Peyer's patch (tissue), 4 donors: ENCODE measurements at regions not wholly inside any gene's neighbourhood (a gene's known extent, or its start where the extent isn't known, plus 50 kb on each side); places are given as distances from the start of the nearest gene placed in this dataset.

Source experiments
- DNase-seq, 3 donors: peaks; one replicate each; pipeline ENCODE4 v3.0.0-alpha.2; 2017 to 2019
- H3K27ac ChIP-seq, 4 donors: fragments of 200-600 bp; sonication (generic); one replicate each; pipeline ENCODE4 v1.5.1; 2016 to 2019
- H3K27me3 ChIP-seq, 2 donors: fragments of 200-600 bp; sonication (generic); one replicate each; pipeline ENCODE4 v1.5.1; 2019
- H3K36me3 ChIP-seq, 3 donors: fragments of 200-600 bp; sonication (generic); one replicate each; pipeline ENCODE4 v1.5.1; 2016 to 2019
- H3K4me1 ChIP-seq, 4 donors: fragments of 200-600 bp; sonication (generic); one replicate each; pipeline ENCODE4 v1.5.1; 2016 to 2019
- H3K4me3 ChIP-seq, 4 donors: fragments of 200-600 bp; sonication (generic); 1 replicate in 3 of 4; 2 replicates in 1 of 4; pipeline ENCODE4 v1.5.1; 2016 to 2019; ENCODE audit warnings: mild to moderate bottlenecking in 1 of 4
- H3K9me3 ChIP-seq, 4 donors: fragments of 200-600 bp; sonication (generic); one replicate each; pipeline ENCODE4 v1.5.1; 2016 to 2019; ENCODE audit warnings: mild to moderate bottlenecking in 1 of 4
- POLR2A ChIP-seq, 2 donors: fragments of 450-650 bp; IDR thresholded peaks; one replicate each; pipeline ENCODE4 v1.5.1; 2017; ENCODE audit warnings: antibody characterized with exemption in 2 of 2, mild to moderate bottlenecking in 2 of 2, moderate library complexity in 2 of 2
- TF ChIP-seq, protein P1 (sequence below), 6 experiments: fragments of 450-650 bp in 4 of 6; fragments of 200-600 bp in 2 of 6; sonication (generic) in 1 of 6; IDR thresholded peaks; one replicate each; pipeline ENCODE4 v1.5.1; 2017 to 2019; ENCODE audit warnings: antibody characterized with exemption in 6 of 6, mild to moderate bottlenecking in 3 of 6, moderate library complexity in 1 of 6

- Histone ChIP-seq H3K9me3 (no peaks in the 10 kb centered on the region), H3K27me3 (no peaks in the 10 kb centered on the region), H3K4me3 (no peak overlapping the region), H3K27ac (no peak overlapping the region), H3K4me1 (no peaks in the 10 kb centered on the region), H3K36me3 (no peaks in the 10 kb centered on the region)
- DNase-seq: no peak
- no peak for TF ChIP-seq POLR2A (IDR thresholded peaks at IDR 0.05)
- TF ChIP-seq, protein P1, sequence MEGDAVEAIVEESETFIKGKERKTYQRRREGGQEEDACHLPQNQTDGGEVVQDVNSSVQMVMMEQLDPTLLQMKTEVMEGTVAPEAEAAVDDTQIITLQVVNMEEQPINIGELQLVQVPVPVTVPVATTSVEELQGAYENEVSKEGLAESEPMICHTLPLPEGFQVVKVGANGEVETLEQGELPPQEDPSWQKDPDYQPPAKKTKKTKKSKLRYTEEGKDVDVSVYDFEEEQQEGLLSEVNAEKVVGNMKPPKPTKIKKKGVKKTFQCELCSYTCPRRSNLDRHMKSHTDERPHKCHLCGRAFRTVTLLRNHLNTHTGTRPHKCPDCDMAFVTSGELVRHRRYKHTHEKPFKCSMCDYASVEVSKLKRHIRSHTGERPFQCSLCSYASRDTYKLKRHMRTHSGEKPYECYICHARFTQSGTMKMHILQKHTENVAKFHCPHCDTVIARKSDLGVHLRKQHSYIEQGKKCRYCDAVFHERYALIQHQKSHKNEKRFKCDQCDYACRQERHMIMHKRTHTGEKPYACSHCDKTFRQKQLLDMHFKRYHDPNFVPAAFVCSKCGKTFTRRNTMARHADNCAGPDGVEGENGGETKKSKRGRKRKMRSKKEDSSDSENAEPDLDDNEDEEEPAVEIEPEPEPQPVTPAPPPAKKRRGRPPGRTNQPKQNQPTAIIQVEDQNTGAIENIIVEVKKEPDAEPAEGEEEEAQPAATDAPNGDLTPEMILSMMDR (IDR thresholded peaks at IDR 0.05): no peak
These were observed 375.9 kb downstream of the KIF4B start for GRCh38 chr5:155389498-155389897.

DNA sequence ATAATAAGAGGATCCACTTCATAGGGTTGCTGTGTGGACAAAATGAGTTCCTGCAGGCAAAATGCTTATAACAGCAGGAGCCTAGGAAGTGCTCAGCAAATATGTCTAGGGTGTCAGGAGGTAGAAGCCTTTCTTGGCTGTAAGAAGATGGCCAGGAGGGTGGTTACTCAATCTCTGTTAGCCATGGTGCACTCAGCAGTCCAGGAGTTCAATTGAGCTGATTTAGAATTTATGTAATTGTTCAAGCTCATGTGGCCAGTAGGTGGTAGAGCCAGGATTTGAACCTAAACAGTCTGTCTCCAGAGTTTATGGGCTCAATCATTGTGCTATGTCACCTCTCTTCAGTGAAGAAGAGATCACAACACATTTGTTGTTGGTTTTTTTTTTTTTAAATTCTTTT, 381.2 kb downstream of the KIF4B start:
- H3K36me3 ChIP-seq: no peaks in the 10 kb centered on the region
- no peak overlapping the region for H3K27ac ChIP-seq
- H3K9me3 ChIP-seq: no peaks in the 10 kb centered on the region
- no peak overlapping the region for H3K4me3 ChIP-seq
- TF ChIP-seq, protein P1 (IDR thresholded peaks at IDR 0.05): no peak
- TF ChIP-seq POLR2A (IDR thresholded peaks at IDR 0.05): no peak
- no peak for DNase-seq
- H3K27me3 ChIP-seq: no peaks in the 10 kb centered on the region
- H3K4me1 ChIP-seq: no peaks in the 10 kb centered on the region

DNA sequence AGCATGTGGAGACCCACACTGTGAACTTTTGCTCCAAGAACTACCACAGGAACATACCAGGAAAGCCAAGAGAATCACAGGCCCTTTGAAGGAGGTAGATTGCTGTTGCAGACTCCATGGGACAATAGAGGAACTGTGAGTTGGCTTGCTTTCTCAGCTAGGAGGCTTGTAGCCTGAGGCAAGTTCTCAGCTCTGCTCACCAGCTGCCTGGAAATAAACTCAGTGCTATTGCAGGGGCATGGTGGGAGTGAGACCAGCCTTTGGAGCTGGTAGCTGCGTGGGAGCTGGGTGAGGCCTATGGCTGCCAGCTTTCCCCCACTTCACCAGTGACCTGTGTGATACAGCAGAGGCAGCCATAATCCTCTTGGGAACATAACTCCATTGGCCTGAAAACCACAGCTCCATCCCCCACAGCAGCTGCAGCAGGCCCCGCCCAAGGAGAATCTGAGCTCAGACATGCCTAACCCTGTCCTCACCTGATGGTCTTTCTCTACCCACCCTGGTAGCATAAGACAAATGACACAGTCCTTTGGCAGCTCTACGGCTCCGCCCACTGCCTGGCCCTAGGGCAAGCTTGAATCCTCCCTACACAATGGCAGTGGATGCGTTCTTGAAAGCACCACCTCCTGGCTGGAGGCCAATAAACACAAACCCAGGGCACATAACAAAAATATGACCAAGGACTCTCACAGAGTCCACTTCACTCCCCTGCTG, 389.5 kb downstream of the KIF4B start:
- H3K4me1 ChIP-seq: no peaks in the 10 kb centered on the region
- H3K4me3 ChIP-seq: no peak overlapping the region
- H3K36me3 ChIP-seq: no peaks in the 10 kb centered on the region
- no peak for DNase-seq
- no peaks in the 10 kb centered on the region for H3K27me3 ChIP-seq
- H3K9me3 ChIP-seq: no peaks in the 10 kb centered on the region
- TF ChIP-seq, protein P1 (IDR thresholded peaks at IDR 0.05): no peak
- TF ChIP-seq POLR2A (IDR thresholded peaks at IDR 0.05): no peak
- H3K27ac ChIP-seq: no peak overlapping the region

DNA sequence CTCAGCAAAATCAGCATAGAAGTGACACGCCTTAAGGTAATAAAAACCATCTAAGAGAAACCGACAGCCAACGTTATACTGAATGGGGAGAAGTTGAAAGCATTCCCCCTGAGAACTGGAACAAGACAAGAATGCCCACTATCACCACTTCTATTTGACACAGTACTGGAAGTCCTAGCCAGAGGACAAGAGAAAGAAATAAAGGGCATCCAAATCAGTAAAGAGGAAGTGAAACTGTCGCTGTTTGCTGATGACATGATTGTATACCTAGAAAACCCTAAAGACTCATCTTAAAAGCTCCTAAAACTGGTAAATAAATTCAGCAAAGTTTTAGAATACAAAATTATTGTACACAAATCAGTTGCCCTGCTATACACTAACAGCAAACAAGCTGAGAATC, 393.3 kb downstream of the KIF4B start:
- H3K36me3 ChIP-seq: no peaks in the 10 kb centered on the region
- H3K27me3 ChIP-seq: no peaks in the 10 kb centered on the region
- DNase-seq: no peak
- no peaks in the 10 kb centered on the region for H3K4me1 ChIP-seq
- no peak overlapping the region for H3K27ac ChIP-seq
- TF ChIP-seq POLR2A (IDR thresholded peaks at IDR 0.05): no peak
- TF ChIP-seq, protein P1 (IDR thresholded peaks at IDR 0.05): no peak
- no peaks in the 10 kb centered on the region for H3K9me3 ChIP-seq
- H3K4me3 ChIP-seq: no peak overlapping the region

DNA sequence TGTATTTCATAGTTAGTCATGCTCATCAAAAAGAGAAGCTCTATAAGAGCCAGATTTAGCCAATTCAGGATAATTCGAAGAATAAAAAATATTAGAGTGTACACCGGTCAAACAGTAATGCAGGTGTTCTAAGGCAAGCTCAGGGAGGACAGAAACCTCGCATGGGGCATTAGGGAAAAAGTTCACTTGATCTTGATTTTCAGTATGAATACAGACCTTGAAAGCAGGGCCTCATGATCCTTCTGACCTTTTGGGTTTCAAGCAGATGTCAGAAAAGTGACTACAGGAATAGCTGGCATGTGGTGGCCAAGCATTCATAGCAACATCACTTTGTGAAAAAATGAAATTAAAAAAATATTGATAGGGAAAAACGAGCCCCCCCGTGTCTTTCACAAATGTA, 394.9 kb downstream of the KIF4B start:
- H3K36me3 ChIP-seq: no peaks in the 10 kb centered on the region
- no peak overlapping the region for H3K4me3 ChIP-seq
- no peak overlapping the region for H3K27ac ChIP-seq
- H3K9me3 ChIP-seq: no peaks in the 10 kb centered on the region
- TF ChIP-seq POLR2A (IDR thresholded peaks at IDR 0.05): no peak
- TF ChIP-seq, protein P1 (IDR thresholded peaks at IDR 0.05): no peak
- no peak for DNase-seq
- no peaks in the 10 kb centered on the region for H3K27me3 ChIP-seq
- no peaks in the 10 kb centered on the region for H3K4me1 ChIP-seq

- H3K27ac ChIP-seq: no peak overlapping the region
- H3K27me3 ChIP-seq: no peaks in the 10 kb centered on the region
- no peak for DNase-seq
- H3K4me1 ChIP-seq: no peaks in the 10 kb centered on the region
- H3K4me3 ChIP-seq: no peak overlapping the region
- TF ChIP-seq, protein P1 (IDR thresholded peaks at IDR 0.05): no peak
- TF ChIP-seq POLR2A (IDR thresholded peaks at IDR 0.05): no peak
- no peaks in the 10 kb centered on the region for H3K9me3 ChIP-seq
- no peaks in the 10 kb centered on the region for H3K36me3 ChIP-seq
These were observed 403.2 kb downstream of the KIF4B start for GRCh38 chr5:155416765-155417164.
